HEK293 (cell line): ENCODE measurements at regions not wholly inside any gene's neighbourhood (a gene's known extent, or its start where the extent isn't known, plus 50 kb on each side); places are given as distances from the start of the nearest gene placed in this dataset.
"Not testable (repeated sequence)": the region's sequence is repeated elsewhere in the genome, so short reads cannot be mapped to it uniquely, and the experiment has no call there.

Source experiments
- CTCF ChIA-PET: fragments of 350-600 bp; formaldehyde crosslinking; extraction: SDS; loops from one replicate; lab custom pipeline; 2021; ENCODE audit warnings: antibody characterized with exemption; lab: Yijun Ruan, JAX
- POLR2A ChIA-PET: fragments of 300-600 bp; formaldehyde crosslinking; extraction: SDS; loops from one replicate; lab custom pipeline; 2020; ENCODE audit warnings: antibody characterized with exemption, inconsistent platforms; lab: Yijun Ruan, JAX
- H3K27ac ChIP-seq: fragments of 200-500 bp; sonication (Bioruptor generic); 2 replicates; pipeline ENCODE4 v1.5.1; 2014; ENCODE audit warnings: low read depth, low read length, control low read depth, inconsistent platforms; ENCODE audit errors: extremely low read depth
- H3K36me3 ChIP-seq, 2 experiments: fragments of 200-500 bp in 1 of 2; sonication (Bioruptor generic) in 1 of 2; 1 replicate in 1 of 2; 2 replicates in 1 of 2; pipeline ENCODE4 v1.5.1; 2014 to 2017; ENCODE audit warnings: inconsistent platforms in 2 of 2, low read length in 2 of 2; ENCODE audit not compliant: control insufficient read depth in 2 of 2, insufficient read depth in 1 of 2
- H3K4me1 ChIP-seq: fragments of 200-500 bp; sonication (Bioruptor generic); 2 replicates; pipeline ENCODE4 v1.5.1; 2014; ENCODE audit warnings: mild to moderate bottlenecking, low read length, inconsistent platforms; ENCODE audit not compliant: control insufficient read depth, insufficient read depth
- H3K4me3 ChIP-seq: 2 replicates; pipeline ENCODE4 v1.5.1; 2011; ENCODE audit warnings: low read depth, mild to moderate bottlenecking, control low read depth, low read length, moderate library complexity
- H3K9me3 ChIP-seq: fragments of 200-500 bp; sonication (Bioruptor generic); 2 replicates; pipeline ENCODE4 v1.5.1; 2014; ENCODE audit warnings: low read depth, low read length, inconsistent platforms; ENCODE audit not compliant: control insufficient read depth, insufficient read depth
- GLIS1 ChIP-seq: fragments of 450-650 bp; formaldehyde crosslinking; IDR thresholded peaks from 2 replicates; pipeline ENCODE4 v1.5.1; 2016; ENCODE audit warnings: missing biosample characterization, missing genetic modification characterization
- KLF1 ChIP-seq: fragments of 450-650 bp; formaldehyde crosslinking; IDR thresholded peaks from 2 replicates; pipeline ENCODE4 v1.5.1; 2016; ENCODE audit warnings: missing biosample characterization, missing genetic modification characterization
- KLF9 ChIP-seq: fragments of 450-650 bp; formaldehyde crosslinking; IDR thresholded peaks from 2 replicates; pipeline ENCODE4 v1.5.1; 2016; ENCODE audit warnings: missing biosample characterization, missing genetic modification characterization, low read depth
- PBX3 ChIP-seq: sonication (generic); formaldehyde crosslinking; IDR thresholded peaks from 2 replicates; pipeline ENCODE4 v1.8.1; 2022; ENCODE audit warnings: mild to moderate bottlenecking, moderate library complexity, missing genetic modification reagents
- REPIN1 ChIP-seq: fragments of 450-650 bp; formaldehyde crosslinking; IDR thresholded peaks from 2 replicates; pipeline ENCODE4 v1.5.1; 2017; ENCODE audit warnings: missing biosample characterization, missing genetic modification characterization, low read depth
- ZBTB20 ChIP-seq: fragments of 450-650 bp; formaldehyde crosslinking; IDR thresholded peaks from 2 replicates; pipeline ENCODE4 v1.5.1; 2016; ENCODE audit warnings: missing biosample characterization, missing genetic modification characterization
- ZBTB8A ChIP-seq: fragments of 450-650 bp; formaldehyde crosslinking; IDR thresholded peaks from 2 replicates; pipeline ENCODE4 v1.5.1; 2016; ENCODE audit warnings: missing biosample characterization, missing genetic modification characterization
- ZNF140 ChIP-seq: fragments of 450-650 bp; formaldehyde crosslinking; IDR thresholded peaks from 2 replicates; pipeline ENCODE4 v1.5.1; 2016; ENCODE audit warnings: missing biosample characterization, missing genetic modification characterization
- ZNF280C ChIP-seq: fragments of 450-650 bp; formaldehyde crosslinking; IDR thresholded peaks from 2 replicates; pipeline ENCODE4 v1.5.1; 2016; ENCODE audit warnings: missing biosample characterization, missing genetic modification characterization
- ZNF423 ChIP-seq: fragments of 450-650 bp; formaldehyde crosslinking; IDR thresholded peaks from 2 replicates; pipeline ENCODE4 v1.5.1; 2016; ENCODE audit warnings: missing biosample characterization, missing genetic modification characterization
- ZNF530 ChIP-seq: fragments of 450-650 bp; formaldehyde crosslinking; IDR thresholded peaks from 2 replicates; pipeline ENCODE4 v1.5.1; 2016; ENCODE audit warnings: low read depth, missing biosample characterization, missing genetic modification characterization
- ZNF660 ChIP-seq: fragments of 450-650 bp; IDR thresholded peaks from 2 replicates; pipeline ENCODE4 v1.5.1; 2018; ENCODE audit warnings: missing biosample characterization, mild to moderate bottlenecking, missing genetic modification characterization
- ZNF76 ChIP-seq: fragments of 450-650 bp; formaldehyde crosslinking; IDR thresholded peaks from 2 replicates; pipeline ENCODE4; 2016; ENCODE audit warnings: low read depth, missing biosample characterization, missing genetic modification characterization, borderline replicate concordance
- ZNF768 ChIP-seq: fragments of 450-650 bp; formaldehyde crosslinking; IDR thresholded peaks from 2 replicates; pipeline ENCODE4 v1.5.1; 2018; ENCODE audit warnings: missing biosample characterization, mild to moderate bottlenecking, missing genetic modification characterization
- ZNF830 ChIP-seq: fragments of 450-650 bp; IDR thresholded peaks from 2 replicates; pipeline ENCODE4 v1.5.0; 2018; ENCODE audit warnings: missing biosample characterization, missing genetic modification characterization, low read depth, mild to moderate bottlenecking, moderate library complexity
- ZNF837 ChIP-seq: fragments of 450-650 bp; formaldehyde crosslinking; IDR thresholded peaks from 2 replicates; pipeline ENCODE4 v1.5.1; 2016; ENCODE audit warnings: missing biosample characterization, missing genetic modification characterization
- ZSCAN18 ChIP-seq: fragments of 450-650 bp; formaldehyde crosslinking; IDR thresholded peaks from 2 replicates; pipeline ENCODE4 v1.5.1; 2016; ENCODE audit warnings: missing biosample characterization, missing genetic modification characterization
- ZSCAN30 ChIP-seq: fragments of 450-650 bp; IDR thresholded peaks from 2 replicates; pipeline ENCODE4 v1.5.1; 2018; ENCODE audit warnings: missing biosample characterization, mild to moderate bottlenecking, missing genetic modification characterization, moderate library complexity
- TF ChIP-seq, protein P1 (sequence below): fragments of 450-650 bp; formaldehyde crosslinking; IDR thresholded peaks from 2 replicates; pipeline ENCODE4 v1.5.1; 2016; ENCODE audit warnings: missing biosample characterization, missing genetic modification characterization
- TF ChIP-seq, protein P2 (sequence below): fragments of 450-650 bp; formaldehyde crosslinking; IDR thresholded peaks from 2 replicates; pipeline ENCODE4 v1.5.1; 2016; ENCODE audit warnings: missing biosample characterization, missing genetic modification characterization
- TF ChIP-seq, protein P3 (sequence below): fragments of 450-650 bp; formaldehyde crosslinking; IDR thresholded peaks from 2 replicates; pipeline ENCODE4 v1.5.1; 2016; ENCODE audit warnings: missing biosample characterization, missing genetic modification characterization
- TF ChIP-seq, protein P4 (sequence below): fragments of 450-650 bp; formaldehyde crosslinking; IDR thresholded peaks from 2 replicates; pipeline ENCODE4 v1.5.1; 2017; ENCODE audit warnings: missing biosample characterization, missing genetic modification characterization
- TF ChIP-seq, protein P5 (sequence below): fragments of 450-650 bp; formaldehyde crosslinking; IDR thresholded peaks from 2 replicates; pipeline ENCODE4 v1.5.1; 2016; ENCODE audit warnings: missing biosample characterization, missing genetic modification characterization

DNA sequence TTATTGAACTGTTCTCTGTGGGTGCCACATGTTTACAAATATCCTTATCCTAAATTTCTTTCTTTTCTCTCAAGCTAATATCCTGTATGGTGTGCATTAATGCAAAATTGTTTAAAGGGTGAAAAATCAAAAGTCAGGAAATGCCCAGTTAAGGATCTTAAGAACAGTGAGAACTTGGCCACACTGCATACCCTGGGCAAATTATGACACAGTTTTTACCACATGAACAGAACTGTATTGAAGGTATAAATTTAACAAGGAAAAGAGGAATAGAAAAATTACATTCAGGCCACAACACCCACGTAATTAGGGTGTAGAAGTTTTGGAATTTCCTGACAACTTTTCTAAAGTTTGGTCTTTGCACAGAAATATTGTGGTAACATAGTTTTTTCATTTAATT is 94.4 kb upstream of the HCCS start (continued):
- TF ChIP-seq PBX3 (CRISPR knock-in tag) (no peak), ZBTB20 (no peak), ZSCAN30 (no peak)
- TF ChIP-seq, protein P1, sequence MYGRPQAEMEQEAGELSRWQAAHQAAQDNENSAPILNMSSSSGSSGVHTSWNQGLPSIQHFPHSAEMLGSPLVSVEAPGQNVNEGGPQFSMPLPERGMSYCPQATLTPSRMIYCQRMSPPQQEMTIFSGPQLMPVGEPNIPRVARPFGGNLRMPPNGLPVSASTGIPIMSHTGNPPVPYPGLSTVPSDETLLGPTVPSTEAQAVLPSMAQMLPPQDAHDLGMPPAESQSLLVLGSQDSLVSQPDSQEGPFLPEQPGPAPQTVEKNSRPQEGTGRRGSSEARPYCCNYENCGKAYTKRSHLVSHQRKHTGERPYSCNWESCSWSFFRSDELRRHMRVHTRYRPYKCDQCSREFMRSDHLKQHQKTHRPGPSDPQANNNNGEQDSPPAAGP (tag by site-specific recombination), result no peak

DNA sequence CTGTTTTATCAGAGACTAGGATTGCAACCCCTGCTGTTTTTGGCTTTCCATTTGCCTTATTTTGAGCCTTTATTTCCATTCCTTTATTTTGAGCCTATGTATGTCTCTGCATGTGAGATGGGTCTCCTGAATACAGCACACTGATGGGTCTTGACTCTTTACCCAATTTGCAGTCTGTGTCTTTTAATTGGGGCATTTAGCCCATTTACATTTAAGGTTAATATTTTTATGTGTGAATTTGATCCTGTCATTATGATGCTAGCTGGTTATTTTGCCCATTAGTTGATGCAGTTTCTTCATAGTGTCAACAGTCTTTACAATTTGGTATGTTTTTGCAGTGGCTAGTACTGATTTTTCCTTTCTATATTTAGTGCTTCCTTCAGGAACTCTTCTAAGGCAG is 88.5 kb upstream of the HCCS start:
- H3K9me3 ChIP-seq, POLR2A ChIA-PET, H3K27ac ChIP-seq, H3K4me3 ChIP-seq, CTCF ChIA-PET, H3K4me1 ChIP-seq, H3K36me3 ChIP-seq: not testable (repeated sequence)

- POLR2A ChIA-PET, result no interaction called here
- Histone ChIP-seq H3K9me3 (no peaks in the 10 kb centered on the region), H3K36me3 (no peaks in the 10 kb centered on the region), H3K4me3 (no peak overlapping the region), H3K27ac (no peak overlapping the region), H3K4me1 (no peaks in the 10 kb centered on the region)
- TF ChIP-seq ZNF837 (no peak), ZNF280C (tag by site-specific recombination) (no peak), ZNF530 (no peak), ZSCAN18 (tag by site-specific recombination) (no peak), ZNF423 (tag by site-specific recombination) (no peak), ZBTB8A (tag by site-specific recombination) (no peak), KLF1 (tag by site-specific recombination) (no peak), ZNF830 (tag by site-specific recombination) (no peak), REPIN1 (tag by site-specific recombination) (no peak), ZNF76 (tag by site-specific recombination) (no peak), ZNF660 (tag by site-specific recombination) (no peak), KLF9 (tag by site-specific recombination) (no peak), ZNF140 (no peak), GLIS1 (tag by site-specific recombination) (no peak), ZNF768 (tag by site-specific recombination) (no peak)
- TF ChIP-seq, protein P2, sequence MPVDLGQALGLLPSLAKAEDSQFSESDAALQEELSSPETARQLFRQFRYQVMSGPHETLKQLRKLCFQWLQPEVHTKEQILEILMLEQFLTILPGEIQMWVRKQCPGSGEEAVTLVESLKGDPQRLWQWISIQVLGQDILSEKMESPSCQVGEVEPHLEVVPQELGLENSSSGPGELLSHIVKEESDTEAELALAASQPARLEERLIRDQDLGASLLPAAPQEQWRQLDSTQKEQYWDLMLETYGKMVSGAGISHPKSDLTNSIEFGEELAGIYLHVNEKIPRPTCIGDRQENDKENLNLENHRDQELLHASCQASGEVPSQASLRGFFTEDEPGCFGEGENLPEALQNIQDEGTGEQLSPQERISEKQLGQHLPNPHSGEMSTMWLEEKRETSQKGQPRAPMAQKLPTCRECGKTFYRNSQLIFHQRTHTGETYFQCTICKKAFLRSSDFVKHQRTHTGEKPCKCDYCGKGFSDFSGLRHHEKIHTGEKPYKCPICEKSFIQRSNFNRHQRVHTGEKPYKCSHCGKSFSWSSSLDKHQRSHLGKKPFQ, result no peak
- TF ChIP-seq, protein P3, sequence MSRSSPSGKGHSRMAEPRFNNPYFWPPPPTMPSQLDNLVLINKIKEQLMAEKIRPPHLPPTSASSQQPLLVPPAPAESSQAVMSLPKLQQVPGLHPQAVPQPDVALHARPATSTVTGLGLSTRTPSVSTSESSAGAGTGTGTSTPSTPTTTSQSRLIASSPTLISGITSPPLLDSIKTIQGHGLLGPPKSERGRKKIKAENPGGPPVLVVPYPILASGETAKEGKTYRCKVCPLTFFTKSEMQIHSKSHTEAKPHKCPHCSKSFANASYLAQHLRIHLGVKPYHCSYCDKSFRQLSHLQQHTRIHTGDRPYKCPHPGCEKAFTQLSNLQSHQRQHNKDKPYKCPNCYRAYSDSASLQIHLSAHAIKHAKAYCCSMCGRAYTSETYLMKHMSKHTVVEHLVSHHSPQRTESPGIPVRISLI (tag by site-specific recombination), result no peak
- TF ChIP-seq, protein P4, sequence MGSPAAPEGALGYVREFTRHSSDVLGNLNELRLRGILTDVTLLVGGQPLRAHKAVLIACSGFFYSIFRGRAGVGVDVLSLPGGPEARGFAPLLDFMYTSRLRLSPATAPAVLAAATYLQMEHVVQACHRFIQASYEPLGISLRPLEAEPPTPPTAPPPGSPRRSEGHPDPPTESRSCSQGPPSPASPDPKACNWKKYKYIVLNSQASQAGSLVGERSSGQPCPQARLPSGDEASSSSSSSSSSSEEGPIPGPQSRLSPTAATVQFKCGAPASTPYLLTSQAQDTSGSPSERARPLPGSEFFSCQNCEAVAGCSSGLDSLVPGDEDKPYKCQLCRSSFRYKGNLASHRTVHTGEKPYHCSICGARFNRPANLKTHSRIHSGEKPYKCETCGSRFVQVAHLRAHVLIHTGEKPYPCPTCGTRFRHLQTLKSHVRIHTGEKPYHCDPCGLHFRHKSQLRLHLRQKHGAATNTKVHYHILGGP (tag by site-specific recombination), result no peak
- TF ChIP-seq, protein P5, sequence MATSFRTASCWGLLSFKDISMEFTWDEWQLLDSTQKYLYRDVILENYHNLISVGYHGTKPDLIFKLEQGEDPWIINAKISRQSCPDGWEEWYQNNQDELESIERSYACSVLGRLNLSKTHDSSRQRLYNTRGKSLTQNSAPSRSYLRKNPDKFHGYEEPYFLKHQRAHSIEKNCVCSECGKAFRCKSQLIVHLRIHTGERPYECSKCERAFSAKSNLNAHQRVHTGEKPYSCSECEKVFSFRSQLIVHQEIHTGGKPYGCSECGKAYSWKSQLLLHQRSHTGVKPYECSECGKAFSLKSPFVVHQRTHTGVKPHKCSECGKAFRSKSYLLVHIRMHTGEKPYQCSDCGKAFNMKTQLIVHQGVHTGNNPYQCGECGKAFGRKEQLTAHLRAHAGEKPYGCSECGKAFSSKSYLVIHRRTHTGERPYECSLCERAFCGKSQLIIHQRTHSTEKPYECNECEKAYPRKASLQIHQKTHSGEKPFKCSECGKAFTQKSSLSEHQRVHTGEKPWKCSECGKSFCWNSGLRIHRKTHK (tag by site-specific recombination), result no peak
- CTCF ChIA-PET, result interaction anchor here (0.5 kb wide), 1 partner anchor 1415 kb away, joined by 5 read pairs; no protein-coding TSS in a partner anchor
Measured at GRCh38 chrX:11039926-11040325, 71.2 kb upstream of the HCCS start.
